ENCODE measurements at regions not wholly inside any gene's neighbourhood (a gene's known extent, or its start where the extent isn't known, plus 50 kb on each side); places are given as distances from the start of the nearest gene placed in this dataset.

- TF ChIP-seq CTCF (IDR thresholded peaks at IDR 0.05) (no peak), POLR2A (IDR thresholded peaks at IDR 0.05) (no peak), POLR2AphosphoS5 (IDR thresholded peaks at IDR 0.05) (no peak)
Observed at GRCh38 chr18:2219706-2220105, 351.6 kb downstream of the METTL4 start.

Data from breast epithelium (tissue), 3 donors.